ENCODE measurements at regions not wholly inside any gene's neighbourhood (a gene's known extent, or its start where the extent isn't known, plus 50 kb on each side); places are given as distances from the start of the nearest gene placed in this dataset.

- no peak for DNase-seq (ENCODE audit: low read depth)
Observed at GRCh38 chr2:234633581-234634230, 136.8 kb upstream of the ARL4C start.

DNA sequence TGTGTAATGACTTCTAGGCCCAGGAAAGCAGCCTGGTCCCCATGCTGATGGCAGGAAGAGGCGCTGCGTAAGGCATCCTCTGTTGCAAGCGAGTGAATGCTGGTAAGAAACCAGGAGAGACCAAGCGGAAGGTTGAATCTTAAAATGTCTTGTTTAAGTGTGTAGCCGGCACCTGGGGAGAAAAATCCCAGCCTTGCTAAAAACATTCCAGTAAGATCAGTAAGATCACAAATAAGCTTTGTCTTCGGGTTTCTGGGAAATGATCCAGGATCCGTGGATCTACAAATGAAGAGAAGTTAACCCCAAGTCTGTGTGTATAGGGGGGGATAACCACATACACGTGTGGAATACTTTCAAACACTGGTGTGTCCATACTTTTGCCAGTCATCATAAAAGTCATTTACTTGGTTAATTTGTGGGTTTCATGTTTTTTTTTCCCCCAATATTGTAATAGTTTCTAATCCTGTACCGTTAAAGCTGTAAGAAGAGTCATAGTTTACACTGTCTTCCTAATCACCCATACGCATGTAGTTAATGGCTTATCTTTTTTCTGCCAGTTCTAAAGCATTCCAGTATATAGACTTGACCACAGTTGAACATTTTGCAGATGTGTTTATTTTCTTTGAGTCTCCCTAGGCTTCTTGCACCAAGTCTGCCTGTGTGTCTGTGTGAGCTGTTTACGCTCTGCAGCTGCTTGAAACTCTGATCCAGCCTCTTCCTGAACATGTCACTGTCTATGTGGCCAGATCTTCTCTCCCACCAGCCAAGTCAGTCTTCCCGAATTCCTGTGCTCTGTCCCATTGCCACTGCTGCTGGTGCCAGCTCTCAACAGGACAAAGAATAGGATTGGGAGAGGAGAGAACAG lies 135.9 kb upstream of the ARL4C start:
- no peak for DNase-seq (ENCODE audit: low read depth)

- DNase-seq (ENCODE audit: low read depth), result no peak
Observed at GRCh38 chr2:234631646-234632514, 135.0 kb upstream of the ARL4C start.

DNA sequence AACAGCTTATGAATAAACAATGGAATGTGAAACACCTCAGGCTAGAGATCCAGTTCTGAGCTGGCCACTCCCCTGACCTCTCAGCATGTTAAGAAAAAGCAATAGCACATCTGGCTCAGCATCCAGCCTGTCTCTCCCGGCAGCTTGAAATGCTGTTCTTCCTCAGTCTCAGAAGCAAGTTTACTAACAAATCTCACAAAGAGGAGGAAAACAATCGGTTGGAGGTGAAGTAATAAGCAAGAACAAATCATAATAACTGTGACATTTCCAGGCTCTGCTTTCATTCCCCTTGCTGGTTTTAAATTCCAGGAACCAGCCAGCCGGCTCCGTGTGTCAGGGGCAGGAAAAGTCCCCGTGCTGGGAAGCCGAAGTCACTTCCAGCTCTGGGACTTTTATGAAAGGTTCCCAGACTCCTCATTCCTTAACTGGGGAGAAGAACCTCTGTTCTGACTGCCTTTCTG lies 133.9 kb upstream of the ARL4C start:
- DNase-seq (ENCODE audit: low read depth), result no peak

- no peak for DNase-seq (ENCODE audit: low read depth)
Observed at GRCh38 chr2:234629596-234629995, 132.7 kb upstream of the ARL4C start.

DNA sequence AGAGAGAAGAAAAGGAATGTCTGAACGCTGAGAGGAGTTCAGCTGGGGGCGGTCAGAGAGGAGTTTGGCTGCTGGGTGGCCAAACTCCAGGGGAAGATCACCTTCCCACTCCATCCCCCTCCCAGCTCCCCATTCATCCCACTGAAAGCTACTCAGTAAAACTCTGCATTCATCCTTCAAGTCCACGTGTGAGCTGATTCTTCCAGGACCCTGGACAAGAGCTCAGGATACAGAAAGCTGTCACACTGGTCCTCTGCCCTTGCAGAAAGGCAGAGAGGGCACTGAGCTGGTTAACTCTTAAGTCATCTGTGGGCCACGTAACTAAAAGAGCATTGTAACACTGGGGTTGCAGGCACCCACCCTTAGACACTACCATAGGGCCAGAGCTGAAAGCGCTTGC lies 132.1 kb upstream of the ARL4C start:
- DNase-seq (ENCODE audit: low read depth), result no peak

GRCh38 chr2:234627308-234627707 lies 130.4 kb upstream of the ARL4C start:
- DNase-seq (ENCODE audit: low read depth), result no peak

GRCh38 chr2:234626566-234627130 lies 129.8 kb upstream of the ARL4C start:
- no peak for DNase-seq (ENCODE audit: low read depth)

DNA sequence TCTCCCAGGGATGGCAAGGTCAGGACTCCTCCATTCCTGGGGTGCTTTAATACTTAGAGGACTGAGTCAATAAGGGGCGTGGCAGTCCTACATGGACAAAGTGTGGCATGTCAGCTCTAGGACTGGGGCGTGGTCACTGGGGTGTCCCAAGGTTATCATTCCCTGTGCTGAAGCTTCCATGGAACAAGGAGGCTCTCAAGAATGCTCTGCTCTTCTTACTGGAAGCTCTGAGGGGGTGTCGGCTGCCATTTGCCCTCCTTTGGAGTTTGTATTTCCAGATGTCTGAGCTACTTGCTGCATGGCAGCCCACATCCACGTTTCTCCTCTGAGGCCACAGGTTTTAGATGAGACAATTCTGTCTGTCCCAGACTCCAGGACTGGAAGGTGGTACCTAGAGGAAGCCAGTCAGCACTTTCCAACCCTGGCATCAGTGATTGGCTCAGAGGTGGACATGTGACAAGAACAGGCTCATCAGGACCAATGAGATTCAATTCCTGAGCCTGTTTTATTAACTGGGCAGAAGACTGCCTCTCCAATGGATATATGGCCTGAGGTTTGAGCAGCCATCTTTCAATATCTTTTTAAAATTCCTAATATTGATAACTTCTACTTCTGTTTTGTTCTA lies 128.9 kb upstream of the ARL4C start:
- no peak for DNase-seq (ENCODE audit: low read depth)

- no peak for DNase-seq (ENCODE audit: low read depth)
Observed at GRCh38 chr2:234623521-234623991, 126.7 kb upstream of the ARL4C start.

GRCh38 chr2:234621120-234621519 lies 124.2 kb upstream of the ARL4C start:
- no peak for DNase-seq (ENCODE audit: low read depth)

- DNase-seq (ENCODE audit: low read depth), result no peak
Observed at GRCh38 chr2:234620018-234620417, 123.1 kb upstream of the ARL4C start.

DNA sequence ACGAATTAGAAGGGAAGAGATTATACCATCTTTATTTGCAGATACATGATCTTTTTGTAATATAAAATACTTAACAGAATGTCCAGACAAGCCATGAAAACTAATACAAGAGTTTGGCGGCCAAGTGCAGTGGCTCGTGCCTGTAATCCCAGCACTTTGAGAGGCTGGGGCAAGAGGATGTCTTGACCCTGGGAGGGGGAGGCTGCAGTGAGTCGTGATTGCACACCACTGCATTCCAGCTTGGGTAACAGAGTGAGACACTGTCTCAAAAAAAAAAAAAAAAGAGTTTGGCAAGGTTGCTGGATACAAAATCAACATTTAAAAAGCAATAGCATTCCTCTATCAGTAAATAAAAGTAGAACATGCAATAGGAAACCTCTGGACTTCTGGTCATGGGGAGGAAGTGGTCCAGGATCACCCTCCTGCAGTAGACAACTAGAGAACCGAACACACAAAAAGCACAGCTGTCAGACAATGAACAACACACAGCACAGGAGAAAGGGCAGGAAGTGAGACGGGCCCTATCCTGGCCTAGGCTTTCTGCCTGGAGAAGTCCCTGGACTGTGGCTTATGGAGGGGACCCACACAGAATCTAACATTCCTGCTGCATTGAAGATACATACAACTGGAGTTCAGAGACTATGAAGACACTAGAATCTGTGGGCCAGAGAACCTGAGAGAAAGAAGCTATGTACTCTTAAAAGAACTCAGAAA lies 118.9 kb upstream of the ARL4C start:
- DNase-seq (ENCODE audit: low read depth), result no peak

DNA sequence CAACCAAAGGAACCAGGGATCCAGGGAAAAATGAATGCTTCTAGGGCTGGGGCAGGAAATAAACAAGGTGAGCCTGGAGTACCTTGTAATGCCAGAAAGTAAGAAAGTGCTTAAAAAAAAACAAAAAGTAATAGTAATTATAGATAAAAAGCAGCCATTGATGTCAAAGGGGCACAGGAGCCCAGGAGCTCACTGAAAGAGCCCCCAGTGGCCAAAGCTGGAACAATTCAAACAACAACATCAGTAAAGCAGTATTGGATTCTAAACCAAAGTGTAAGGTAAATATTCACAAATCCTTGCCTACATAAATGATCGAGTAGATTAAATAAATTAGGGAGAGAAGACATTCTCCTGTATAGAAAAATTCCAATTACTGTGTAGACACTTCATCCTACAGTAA lies 114.3 kb upstream of the ARL4C start:
- DNase-seq (ENCODE audit: low read depth), result no peak

- no peak for DNase-seq (ENCODE audit: low read depth)
Observed at GRCh38 chr2:234608946-234609345, 112.1 kb upstream of the ARL4C start.

DNA sequence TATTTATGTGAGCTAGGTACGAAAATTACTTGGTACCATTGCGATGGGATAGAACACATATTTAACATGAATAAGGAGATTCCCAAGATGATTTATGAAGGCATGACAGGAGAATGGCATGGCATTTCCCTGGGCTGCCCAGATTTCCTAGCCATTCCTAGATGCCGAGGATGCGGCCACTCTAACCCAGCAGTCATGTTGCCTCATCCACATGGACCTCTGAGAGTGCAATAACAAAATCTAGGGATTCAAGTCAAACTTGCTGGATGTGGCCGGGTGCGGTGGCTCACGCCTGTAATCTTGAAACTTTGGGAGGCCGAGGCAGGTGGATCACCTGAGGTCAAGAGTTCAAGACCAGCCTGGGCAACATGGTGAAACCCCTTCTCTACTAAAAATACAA lies 110.8 kb upstream of the ARL4C start:
- DNase-seq (ENCODE audit: low read depth), result no peak

DNA sequence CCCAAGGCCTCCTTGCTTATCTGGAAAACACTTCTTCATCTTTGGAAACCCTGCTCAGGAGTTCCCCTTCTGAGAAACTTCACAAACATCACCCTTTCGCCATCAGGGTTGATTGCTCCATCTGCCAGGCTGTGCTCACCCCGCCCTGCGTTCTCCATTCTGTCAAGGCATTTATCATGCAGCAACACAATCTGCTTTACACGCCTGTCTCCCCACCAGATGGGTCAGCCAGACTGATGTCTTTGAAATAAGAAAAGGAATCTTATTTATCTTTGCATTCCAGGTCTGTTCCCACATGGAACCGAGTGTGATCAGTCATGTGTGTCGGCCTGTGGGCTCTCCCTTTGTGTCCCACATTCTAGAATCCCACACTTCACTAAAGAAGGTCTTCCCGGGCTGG lies 110.0 kb upstream of the ARL4C start:
- DNase-seq (ENCODE audit: low read depth), result no peak

- DNase-seq (ENCODE audit: low read depth), result no peak
Observed at GRCh38 chr2:234603619-234604018, 106.7 kb upstream of the ARL4C start.

DNA sequence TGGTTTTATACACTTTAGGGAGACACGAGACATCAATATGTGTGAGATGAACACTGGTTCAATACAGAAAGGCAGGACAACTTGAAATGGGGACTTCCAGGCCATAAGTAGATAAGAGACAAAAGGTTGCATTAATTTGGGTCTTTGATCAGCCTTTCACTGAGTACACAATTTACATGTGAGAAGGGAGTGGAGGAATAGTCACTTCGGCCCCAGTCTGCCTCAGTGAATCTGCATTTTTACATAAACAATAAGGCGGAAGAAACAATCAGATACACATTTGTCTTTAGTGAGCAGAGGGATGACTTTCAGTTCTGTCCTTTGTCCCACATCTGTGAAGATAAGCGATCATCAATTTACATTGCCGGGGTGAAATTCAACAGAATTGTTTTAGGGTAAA lies 104.3 kb upstream of the ARL4C start:
- no peak for DNase-seq (ENCODE audit: low read depth)

DNA sequence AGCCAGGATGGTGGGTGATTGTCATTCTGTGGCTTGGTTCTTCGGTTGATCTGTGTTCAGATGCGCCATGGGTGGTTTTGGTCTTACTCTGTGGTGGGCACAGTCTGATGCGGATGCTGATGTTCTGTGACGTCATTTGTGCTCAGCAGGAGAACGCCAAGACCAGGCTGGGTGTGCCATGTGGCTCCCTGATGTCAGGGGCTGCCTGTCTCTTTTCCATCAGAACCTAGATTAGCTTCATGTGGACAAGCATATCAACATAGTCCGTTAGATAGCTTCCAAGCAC lies 100.6 kb upstream of the ARL4C start:
- DNase-seq (ENCODE audit: low read depth), result no peak
